ENCODE measurements at regions not wholly inside any gene's neighbourhood (a gene's known extent, or its start where the extent isn't known, plus 50 kb on each side); places are given as distances from the start of the nearest gene placed in this dataset.
A peak's percentile ranks its signal among the peaks of the same experiment; 100 is the strongest.

DNA sequence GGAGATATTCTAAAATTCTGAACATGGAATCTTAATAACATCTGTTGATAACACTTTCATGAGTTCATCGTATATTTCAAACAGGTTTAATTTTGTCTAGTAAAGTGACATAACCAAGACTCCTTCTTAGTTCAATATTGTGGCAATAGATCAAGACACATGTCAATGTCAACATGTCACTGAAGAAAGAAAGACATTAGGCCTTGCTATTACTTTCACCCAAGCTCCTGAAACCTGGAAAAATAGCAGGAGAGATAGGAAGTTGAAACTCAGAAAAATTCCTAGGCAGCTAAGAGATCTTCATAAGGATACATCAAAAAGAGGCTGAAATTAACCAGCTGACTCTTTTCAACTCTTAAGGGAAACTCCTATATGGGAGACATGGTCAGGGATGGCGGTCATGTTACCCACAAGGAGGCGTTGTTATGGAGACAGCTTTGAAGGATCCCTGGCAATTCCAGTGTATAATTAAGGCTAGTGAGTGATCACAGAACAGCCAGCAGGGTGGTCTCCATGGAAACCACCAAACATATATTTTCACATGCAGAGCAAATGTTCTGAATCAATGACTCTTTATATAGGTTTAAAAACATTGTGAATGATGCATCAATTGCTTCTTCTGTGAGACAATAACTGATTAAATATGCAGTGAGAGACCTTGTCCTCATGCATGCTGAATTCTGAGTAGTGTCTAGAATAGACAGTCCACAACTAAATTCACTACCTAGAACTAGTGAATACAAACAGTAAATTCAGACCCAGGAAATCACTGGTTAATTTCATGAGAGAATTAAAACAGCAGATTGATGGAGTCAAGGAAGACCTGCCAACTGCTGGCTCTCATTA lies 115.3 kb upstream of the RIOK3 start:
- WGBS (ENCODE audit: low lambda C conversion rate, missing lambda C conversion rate): 82% methylated on average over 3 of the region's 3 CpGs
- Histone ChIP-seq H2AFZ (no peak overlapping the region), H3K9me2 (replicated peaks; ENCODE audit: insufficient read depth) (no peaks in the 10 kb centered on the region), H3K36me3 (replicated peaks; ENCODE audit: insufficient read depth, low read depth) (no peaks in the 10 kb centered on the region), H4K20me1 (ENCODE audit: insufficient read depth, poor library complexity, severe bottlenecking) (no peaks in the 10 kb centered on the region), H3K9me3 (ENCODE audit: low read depth) (no peaks in the 10 kb centered on the region), H3K79me2 (no peaks in the 10 kb centered on the region), H3K4me3 (no peak overlapping the region), H3K4me2 (no peak overlapping the region), H3K4me1 (ENCODE audit: insufficient read depth) (no peaks in the 10 kb centered on the region), H3K27ac (no peak overlapping the region), H3K27me3 (no peaks in the 10 kb centered on the region)
- DNase-seq (ENCODE audit: low spot score): peak; percentile 26
- TF ChIP-seq, protein P1, sequence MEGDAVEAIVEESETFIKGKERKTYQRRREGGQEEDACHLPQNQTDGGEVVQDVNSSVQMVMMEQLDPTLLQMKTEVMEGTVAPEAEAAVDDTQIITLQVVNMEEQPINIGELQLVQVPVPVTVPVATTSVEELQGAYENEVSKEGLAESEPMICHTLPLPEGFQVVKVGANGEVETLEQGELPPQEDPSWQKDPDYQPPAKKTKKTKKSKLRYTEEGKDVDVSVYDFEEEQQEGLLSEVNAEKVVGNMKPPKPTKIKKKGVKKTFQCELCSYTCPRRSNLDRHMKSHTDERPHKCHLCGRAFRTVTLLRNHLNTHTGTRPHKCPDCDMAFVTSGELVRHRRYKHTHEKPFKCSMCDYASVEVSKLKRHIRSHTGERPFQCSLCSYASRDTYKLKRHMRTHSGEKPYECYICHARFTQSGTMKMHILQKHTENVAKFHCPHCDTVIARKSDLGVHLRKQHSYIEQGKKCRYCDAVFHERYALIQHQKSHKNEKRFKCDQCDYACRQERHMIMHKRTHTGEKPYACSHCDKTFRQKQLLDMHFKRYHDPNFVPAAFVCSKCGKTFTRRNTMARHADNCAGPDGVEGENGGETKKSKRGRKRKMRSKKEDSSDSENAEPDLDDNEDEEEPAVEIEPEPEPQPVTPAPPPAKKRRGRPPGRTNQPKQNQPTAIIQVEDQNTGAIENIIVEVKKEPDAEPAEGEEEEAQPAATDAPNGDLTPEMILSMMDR (IDR thresholded peaks at IDR 0.05; ENCODE audit: poor library complexity): no peak
- no peak for TF ChIP-seq EZH2 (IDR thresholded peaks at IDR 0.05; ENCODE audit: borderline replicate concordance)
- TF ChIP-seq EZH2phosphoT487 (IDR thresholded peaks at IDR 0.05; ENCODE audit: low read depth, severe bottlenecking, unreplicated experiment): no peak

DNA sequence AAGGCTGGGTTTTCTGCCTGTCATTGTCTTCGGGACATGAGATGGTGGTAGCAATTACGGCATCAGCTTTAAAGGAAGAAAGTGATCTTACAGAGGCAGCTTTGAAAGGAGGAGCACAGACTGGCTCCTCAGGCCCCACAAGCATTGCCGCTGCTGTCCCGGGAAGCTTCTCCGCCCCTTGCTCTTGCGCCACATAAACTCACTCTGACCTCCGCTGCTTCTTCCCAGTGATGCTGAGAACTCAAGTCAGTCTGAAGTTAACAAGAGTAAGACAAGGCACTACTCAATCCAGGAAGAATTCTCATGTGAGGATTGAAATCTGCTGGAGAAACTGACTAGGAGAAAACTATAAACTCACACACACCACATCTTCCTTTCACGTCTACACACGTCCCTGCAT lies 112.4 kb upstream of the RIOK3 start:
- DNase-seq (ENCODE audit: low spot score): peak; percentile 22
- Histone ChIP-seq H3K79me2 (no peaks in the 10 kb centered on the region), H4K20me1 (ENCODE audit: insufficient read depth, poor library complexity, severe bottlenecking) (no peaks in the 10 kb centered on the region), H3K4me2 (no peak overlapping the region), H2AFZ (no peak overlapping the region), H3K27me3 (no peaks in the 10 kb centered on the region), H3K27ac (peak overlapping the region; percentile 11), H3K9me3 (ENCODE audit: low read depth) (no peaks in the 10 kb centered on the region), H3K36me3 (replicated peaks; ENCODE audit: insufficient read depth, low read depth) (no peaks in the 10 kb centered on the region), H3K4me1 (ENCODE audit: insufficient read depth) (no peaks in the 10 kb centered on the region), H3K9me2 (replicated peaks; ENCODE audit: insufficient read depth) (no peaks in the 10 kb centered on the region), H3K4me3 (no peak overlapping the region)
- WGBS (ENCODE audit: low lambda C conversion rate, missing lambda C conversion rate): 71% methylated on average over 9 of the region's 9 CpGs
- TF ChIP-seq EZH2phosphoT487 (IDR thresholded peaks at IDR 0.05; ENCODE audit: low read depth, severe bottlenecking, unreplicated experiment) (no peak), EZH2 (IDR thresholded peaks at IDR 0.05; ENCODE audit: borderline replicate concordance) (no peak)
- TF ChIP-seq, protein P1 (IDR thresholded peaks at IDR 0.05; ENCODE audit: poor library complexity): no peak

DNA sequence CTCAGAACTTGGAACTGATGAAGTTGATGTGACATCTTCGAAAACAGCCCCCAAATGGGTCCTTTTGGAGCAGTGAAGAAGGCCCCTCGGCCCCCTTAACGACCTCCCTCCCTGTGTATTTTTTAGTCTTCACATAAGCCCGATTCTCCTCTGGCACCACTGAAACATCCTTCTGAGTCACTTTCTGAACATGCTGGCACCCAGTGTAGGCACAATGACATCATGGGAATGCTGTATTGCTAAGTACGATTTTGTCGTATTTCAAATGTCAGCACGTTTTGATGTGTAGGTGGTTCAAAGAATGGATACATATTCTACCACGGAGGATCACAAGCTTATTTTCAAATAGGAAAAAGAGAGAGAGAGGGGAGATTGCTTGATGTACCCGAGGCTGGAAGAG lies 111.7 kb upstream of the RIOK3 start:
- no peak overlapping the region for H3K4me2 ChIP-seq

More for the DNA sequence above, 111.7 kb upstream of the RIOK3 start:
- no peaks in the 10 kb centered on the region for H3K9me2 ChIP-seq (replicated peaks; ENCODE audit: insufficient read depth)
- H3K9me3 ChIP-seq (ENCODE audit: low read depth): no peaks in the 10 kb centered on the region
- no peak overlapping the region for H3K4me3 ChIP-seq
- 91% methylated on average over 9 of the region's 9 CpGs for WGBS (ENCODE audit: low lambda C conversion rate, missing lambda C conversion rate)
- no peak for DNase-seq (ENCODE audit: low spot score)
- no peaks in the 10 kb centered on the region for H3K27me3 ChIP-seq
- no peaks in the 10 kb centered on the region for H3K79me2 ChIP-seq
- H4K20me1 ChIP-seq (ENCODE audit: insufficient read depth, poor library complexity, severe bottlenecking): no peaks in the 10 kb centered on the region
- H3K27ac ChIP-seq: no peak overlapping the region
- TF ChIP-seq EZH2phosphoT487 (IDR thresholded peaks at IDR 0.05; ENCODE audit: low read depth, severe bottlenecking, unreplicated experiment) (no peak), EZH2 (IDR thresholded peaks at IDR 0.05; ENCODE audit: borderline replicate concordance) (no peak)
- TF ChIP-seq, protein P1 (IDR thresholded peaks at IDR 0.05; ENCODE audit: poor library complexity): no peak
- H3K36me3 ChIP-seq (replicated peaks; ENCODE audit: insufficient read depth, low read depth): no peaks in the 10 kb centered on the region
- H2AFZ ChIP-seq: no peak overlapping the region
- no peaks in the 10 kb centered on the region for H3K4me1 ChIP-seq (ENCODE audit: insufficient read depth)
